ENCODE measurements at regions not wholly inside any gene's neighbourhood (a gene's known extent, or its start where the extent isn't known, plus 50 kb on each side); places are given as distances from the start of the nearest gene placed in this dataset.

GRCh38 chr14:32012571-32012970 is 64.5 kb upstream of the ARHGAP5 start:
- TF ChIP-seq POLR2A (IDR thresholded peaks at IDR 0.05) = no peak
- TF ChIP-seq CTCF (IDR thresholded peaks at IDR 0.05) = no peak

Data from heart left ventricle (tissue), 13 donors.